ENCODE measurements at regions not wholly inside any gene's neighbourhood (a gene's known extent, or its start where the extent isn't known, plus 50 kb on each side); places are given as distances from the start of the nearest gene placed in this dataset.

GRCh38 chr7:19948160-19948559, 174.7 kb upstream of the TMEM196 start:
- DNase-seq: no peak
- Histone ChIP-seq H3K4me3 (no peak overlapping the region), H3K27ac (no peak overlapping the region), H3K9me3 (peaks cover 0 to 4% of the 10 kb centered on the region in 2 donors), H3K27me3 (no peaks in the 10 kb centered on the region), H3K4me1 (no peaks in the 10 kb centered on the region), H3K36me3 (no peaks in the 10 kb centered on the region)
- WGBS, 2 donors (ENCODE audit: low coverage in 1 of 2): 76 to 80% methylated on average over 3 of the region's 3 CpGs
- TF ChIP-seq POLR2A (IDR thresholded peaks at IDR 0.05): no peak
- TF ChIP-seq EP300 (IDR thresholded peaks at IDR 0.05; ENCODE audit: low read depth): no peak
- TF ChIP-seq POLR2AphosphoS5 (IDR thresholded peaks at IDR 0.05): no peak
- intact Hi-C loops (cut with DNase I; ENCODE audit: low total_unique reads): no loop called here
- in situ Hi-C loops (cut with MboI; ENCODE audit: low pct_ligation_motif_present in 1 of 4, low pct_unique_long_range_greater_than_20kb in 1 of 4, low sequenced_read_pairs in 3 of 4): no loop called here

DNA sequence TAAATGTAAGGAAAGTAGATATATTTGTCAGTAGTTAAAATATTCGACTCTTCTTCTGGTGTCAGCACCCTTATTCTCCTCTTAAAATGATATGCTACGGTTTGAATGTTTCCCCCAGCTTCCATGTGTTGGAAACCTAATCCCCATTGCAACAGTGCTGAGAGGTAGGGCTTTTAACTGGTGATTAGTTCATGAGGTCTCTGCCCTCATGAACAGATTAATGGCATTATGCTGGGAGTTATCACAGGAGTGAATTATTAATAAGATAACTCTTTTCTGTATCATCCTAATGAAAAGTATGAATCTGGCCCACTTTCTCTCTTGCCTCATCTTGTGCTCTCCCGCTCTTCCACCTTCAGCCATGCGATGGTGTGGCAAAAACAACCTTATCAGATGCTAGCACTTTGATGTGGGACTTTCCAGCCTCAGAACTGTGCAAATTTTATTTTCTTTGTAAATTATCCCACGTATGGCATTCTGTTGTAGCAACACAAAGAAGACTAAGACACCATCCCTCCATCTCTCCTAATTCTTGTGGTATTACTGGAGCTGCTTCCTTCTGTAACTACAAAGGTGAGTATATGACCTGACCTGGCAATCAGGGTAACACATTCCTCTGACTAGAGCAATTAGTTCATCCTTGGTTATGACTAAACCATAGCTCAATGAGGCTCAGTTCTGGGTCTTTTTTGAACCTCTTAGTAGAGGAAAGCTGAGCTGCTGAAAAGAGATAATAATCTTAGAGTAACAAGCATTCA, 171.1 kb upstream of the TMEM196 start:
- TF ChIP-seq POLR2A (IDR thresholded peaks at IDR 0.05) (no peak), CTCF (IDR thresholded peaks at IDR 0.05) (no peak), EP300 (IDR thresholded peaks at IDR 0.05; ENCODE audit: low read depth) (no peak), POLR2AphosphoS5 (IDR thresholded peaks at IDR 0.05) (no peak)

DNA sequence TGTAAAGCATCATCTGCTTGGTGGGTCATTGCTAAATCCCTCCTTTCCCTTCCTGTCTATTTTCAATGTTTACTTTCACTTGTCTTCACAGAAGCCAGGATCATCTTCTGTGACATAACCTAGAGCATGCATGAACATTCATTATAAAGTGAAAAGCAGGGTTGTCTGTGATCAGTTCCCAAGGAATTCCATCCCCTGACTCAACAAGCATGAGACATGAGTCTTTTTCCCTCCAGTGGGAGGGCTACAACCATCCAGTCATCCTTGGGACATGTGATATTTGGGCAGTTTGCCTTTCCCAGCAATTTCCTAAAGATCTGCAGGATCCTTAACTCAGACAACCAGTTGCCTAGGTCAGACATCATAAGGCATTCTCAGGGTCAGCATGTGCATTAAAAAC, 166.3 kb upstream of the TMEM196 start:
- intact Hi-C loops (cut with DNase I; ENCODE audit: low total_unique reads) (no loop called here), in situ Hi-C loops (cut with MboI; ENCODE audit: low pct_ligation_motif_present in 1 of 4, low pct_unique_long_range_greater_than_20kb in 1 of 4, low sequenced_read_pairs in 3 of 4) (no loop called here)
- Histone ChIP-seq H3K9me3 (peaks cover 0 to 7% of the 10 kb centered on the region in 2 donors), H3K27ac (no peak overlapping the region), H3K27me3 (no peaks in the 10 kb centered on the region), H3K36me3 (no peaks in the 10 kb centered on the region), H3K4me1 (no peaks in the 10 kb centered on the region), H3K4me3 (no peak overlapping the region)
- TF ChIP-seq POLR2A (IDR thresholded peaks at IDR 0.05): no peak
- no peak for TF ChIP-seq EP300 (IDR thresholded peaks at IDR 0.05; ENCODE audit: low read depth)
- no peak for TF ChIP-seq POLR2AphosphoS5 (IDR thresholded peaks at IDR 0.05)
- no peak for DNase-seq

More for the DNA sequence above, 171.1 kb upstream of the TMEM196 start:
- Histone ChIP-seq H3K4me1 (no peaks in the 10 kb centered on the region), H3K27me3 (no peaks in the 10 kb centered on the region), H3K9me3 (peaks cover 0 to 4% of the 10 kb centered on the region in 2 donors), H3K4me3 (no peak overlapping the region), H3K27ac (no peak overlapping the region), H3K36me3 (no peaks in the 10 kb centered on the region)
- in situ Hi-C loops (cut with MboI; ENCODE audit: low pct_ligation_motif_present in 1 of 4, low pct_unique_long_range_greater_than_20kb in 1 of 4, low sequenced_read_pairs in 3 of 4) (no loop called here), intact Hi-C loops (cut with DNase I; ENCODE audit: low total_unique reads) (no loop called here)
- DNase-seq: no peak
- WGBS, 2 donors (ENCODE audit: low coverage in 1 of 2): 82 to 83% methylated on average over 3 to 5 of the region's 5 CpGs

DNA sequence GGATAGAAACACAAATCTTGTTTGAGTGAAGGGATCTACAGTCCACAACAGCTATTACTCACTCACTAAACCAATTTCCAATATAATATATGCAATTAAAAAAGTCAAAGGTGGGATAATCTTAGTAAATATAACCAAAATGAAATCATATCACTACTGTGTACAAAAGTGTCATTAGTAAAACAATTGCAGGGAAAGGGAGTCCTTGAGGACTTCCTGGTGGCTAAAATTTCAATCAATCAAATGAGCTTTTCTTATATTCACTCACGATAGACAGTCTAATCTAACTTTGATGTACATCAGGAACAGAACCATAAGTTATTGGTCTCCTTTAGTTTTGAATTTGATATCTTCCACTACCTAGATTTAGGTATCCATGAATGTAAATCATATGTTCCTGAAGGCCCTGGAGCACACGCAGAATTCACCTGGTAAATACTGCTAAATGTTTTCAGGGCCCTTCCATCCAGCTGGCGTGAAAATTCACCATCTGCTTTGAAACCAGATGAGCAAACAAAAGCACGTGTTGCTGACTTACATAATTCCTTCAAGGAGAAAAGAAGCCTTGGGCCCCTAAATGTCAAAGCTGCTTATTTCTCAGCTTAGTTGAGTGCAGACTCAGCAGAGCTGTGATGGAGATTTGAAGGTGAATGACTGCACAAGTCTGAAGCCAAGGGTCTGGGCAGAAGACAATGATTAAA, 159.3 kb upstream of the TMEM196 start:
- intact Hi-C loops (cut with DNase I; ENCODE audit: low total_unique reads): no loop called here
- no peak for DNase-seq
- in situ Hi-C loops (cut with MboI; ENCODE audit: low pct_ligation_motif_present in 1 of 4, low pct_unique_long_range_greater_than_20kb in 1 of 4, low sequenced_read_pairs in 3 of 4): no loop called here
- TF ChIP-seq POLR2AphosphoS5 (IDR thresholded peaks at IDR 0.05) (no peak), POLR2A (IDR thresholded peaks at IDR 0.05) (no peak), CTCF (IDR thresholded peaks at IDR 0.05) (no peak), EP300 (IDR thresholded peaks at IDR 0.05; ENCODE audit: low read depth) (no peak)
- Histone ChIP-seq H3K4me1 (no peaks in the 10 kb centered on the region), H3K27ac (no peak overlapping the region), H3K27me3 (no peaks in the 10 kb centered on the region), H3K4me3 (no peak overlapping the region), H3K36me3 (no peaks in the 10 kb centered on the region), H3K9me3 (peaks cover 0 to 7% of the 10 kb centered on the region in 2 donors)
- 58 to 70% methylated on average over 2 to 4 of the region's 4 CpGs for WGBS, 2 donors (ENCODE audit: low coverage in 1 of 2)

DNA sequence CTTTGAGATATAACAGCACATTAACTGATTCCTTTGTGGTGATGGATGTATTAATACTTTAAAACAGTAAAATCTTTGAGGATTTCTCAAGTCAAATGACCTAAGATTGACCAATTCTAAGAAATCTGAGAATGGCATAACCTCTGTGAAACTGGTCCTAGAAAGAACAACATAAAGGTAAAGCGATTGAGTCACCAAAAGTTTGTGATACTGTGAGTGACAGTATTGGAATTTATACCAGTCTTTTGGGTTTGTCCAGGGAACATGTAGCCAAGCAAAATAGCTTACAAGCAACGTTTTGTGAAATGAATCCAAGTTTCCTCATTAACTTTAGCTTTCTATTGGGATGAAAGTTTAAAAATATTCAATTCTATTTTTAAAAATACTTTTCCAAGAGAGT, 157.4 kb upstream of the TMEM196 start:
- peaks cover 0 to 4% of the 10 kb centered on the region in 2 donors for H3K9me3 ChIP-seq
- no peaks in the 10 kb centered on the region for H3K36me3 ChIP-seq
- H3K4me1 ChIP-seq: no peaks in the 10 kb centered on the region
- 76 to 86% methylated on average over 2 of the region's 2 CpGs for WGBS, 2 donors (ENCODE audit: low coverage in 1 of 2)
- no peak for TF ChIP-seq POLR2A (IDR thresholded peaks at IDR 0.05)
- TF ChIP-seq POLR2AphosphoS5 (IDR thresholded peaks at IDR 0.05): no peak
- no peak for TF ChIP-seq EP300 (IDR thresholded peaks at IDR 0.05; ENCODE audit: low read depth)
- TF ChIP-seq CTCF (IDR thresholded peaks at IDR 0.05): no peak
- no peak overlapping the region for H3K4me3 ChIP-seq
- H3K27me3 ChIP-seq: no peaks in the 10 kb centered on the region
- in situ Hi-C loops (cut with MboI; ENCODE audit: low pct_ligation_motif_present in 1 of 4, low pct_unique_long_range_greater_than_20kb in 1 of 4, low sequenced_read_pairs in 3 of 4) (no loop called here), intact Hi-C loops (cut with DNase I; ENCODE audit: low total_unique reads) (no loop called here)
- H3K27ac ChIP-seq: no peak overlapping the region
- no peak for DNase-seq
